ENCODE measurements at regions not wholly inside any gene's neighbourhood (a gene's known extent, or its start where the extent isn't known, plus 50 kb on each side); places are given as distances from the start of the nearest gene placed in this dataset.

DNA sequence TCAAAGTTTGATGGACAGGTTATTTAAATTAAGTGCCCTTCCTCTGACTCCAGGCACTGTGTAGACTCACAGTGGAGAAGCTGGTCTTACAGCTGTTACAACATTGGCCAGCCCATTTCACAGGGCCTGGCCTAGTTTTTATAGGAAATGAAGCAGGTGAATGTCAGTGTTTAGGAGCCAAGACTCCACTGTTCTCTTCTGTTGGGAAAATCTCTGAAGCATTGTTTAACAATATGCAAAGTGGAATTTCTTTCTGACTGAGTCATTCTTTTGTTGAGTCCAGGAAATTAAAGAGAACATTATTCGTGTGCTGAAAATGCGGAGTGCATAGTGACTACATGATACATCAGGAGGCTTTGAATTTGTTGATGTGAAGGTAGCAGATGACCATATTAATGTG lies 64.7 kb downstream of the ARRDC4 start:
- Mint-ChIP-seq H3K4me1 (no peaks in the 10 kb centered on the region), H3K4me3 (no peak overlapping the region), H3K27me3 (ENCODE audit: low read depth) (no peaks in the 10 kb centered on the region), H3K9me3 (peaks cover 9% of the 10 kb centered on the region), H3K36me3 (ENCODE audit: low read depth) (no peaks in the 10 kb centered on the region), H3K27ac (ENCODE audit: unreplicated experiment) (no peak overlapping the region)
- DNase-seq (ENCODE audit: low read depth, low spot score) = no peak
- no peak for TF ChIP-seq CTCF (conservative IDR thresholded peaks at IDR 0.05)

- H3K27ac Mint-ChIP-seq (ENCODE audit: unreplicated experiment) = no peak overlapping the region
- peaks cover 7% of the 10 kb centered on the region for H3K4me1 Mint-ChIP-seq
- TF ChIP-seq CTCF (conservative IDR thresholded peaks at IDR 0.05) = no peak
- H3K9me3 Mint-ChIP-seq = peaks cover 3% of the 10 kb centered on the region
- no peak for DNase-seq (ENCODE audit: low read depth, low spot score)
- no peak overlapping the region for H3K4me3 Mint-ChIP-seq
- H3K36me3 Mint-ChIP-seq (ENCODE audit: low read depth) = no peaks in the 10 kb centered on the region
- no peaks in the 10 kb centered on the region for H3K27me3 Mint-ChIP-seq (ENCODE audit: low read depth)
Measured at GRCh38 chr15:98034731-98035130, 74.2 kb downstream of the ARRDC4 start.

- TF ChIP-seq CTCF (conservative IDR thresholded peaks at IDR 0.05) = no peak
- Mint-ChIP-seq H3K36me3 (ENCODE audit: low read depth) (no peaks in the 10 kb centered on the region), H3K9me3 (peaks cover 3% of the 10 kb centered on the region), H3K27ac (ENCODE audit: unreplicated experiment) (no peak overlapping the region), H3K4me1 (peaks cover 7% of the 10 kb centered on the region), H3K27me3 (ENCODE audit: low read depth) (no peaks in the 10 kb centered on the region), H3K4me3 (no peak overlapping the region)
- DNase-seq (ENCODE audit: low read depth, low spot score) = no peak
Measured at GRCh38 chr15:98035134-98035533, 74.6 kb downstream of the ARRDC4 start.

DNA sequence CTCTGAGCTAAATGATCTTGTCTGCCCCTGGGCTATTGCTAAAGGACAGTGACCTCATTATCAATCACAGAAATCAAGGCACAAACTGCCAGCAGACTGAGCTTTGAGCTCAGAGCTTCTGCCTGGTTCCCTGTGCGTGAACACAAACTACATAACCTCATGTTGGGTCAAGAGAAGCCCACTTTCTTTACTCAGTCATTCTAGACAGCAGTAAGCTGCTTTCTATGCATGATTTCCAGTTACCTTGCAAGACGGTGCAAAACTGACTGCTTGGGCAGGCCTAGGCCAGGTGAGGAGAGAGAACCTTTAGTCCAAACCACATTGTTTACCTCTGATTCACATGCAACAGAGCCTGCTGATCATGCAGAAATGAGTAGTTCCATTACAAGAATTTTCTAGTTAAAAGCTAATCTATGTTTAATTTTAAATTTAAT lies 75.1 kb downstream of the ARRDC4 start:
- H3K4me1 Mint-ChIP-seq = peaks cover 7% of the 10 kb centered on the region
- H3K27ac Mint-ChIP-seq (ENCODE audit: unreplicated experiment) = no peak overlapping the region
- no peaks in the 10 kb centered on the region for H3K36me3 Mint-ChIP-seq (ENCODE audit: low read depth)
- DNase-seq (ENCODE audit: low read depth, low spot score) = no peak
- no peaks in the 10 kb centered on the region for H3K27me3 Mint-ChIP-seq (ENCODE audit: low read depth)
- TF ChIP-seq CTCF (conservative IDR thresholded peaks at IDR 0.05) = no peak
- H3K9me3 Mint-ChIP-seq = peaks cover 3% of the 10 kb centered on the region
- no peak overlapping the region for H3K4me3 Mint-ChIP-seq

- no peaks in the 10 kb centered on the region for H3K27me3 Mint-ChIP-seq (ENCODE audit: low read depth)
- no peak for DNase-seq (ENCODE audit: low read depth, low spot score)
- H3K4me1 Mint-ChIP-seq = peaks cover 12% of the 10 kb centered on the region
- no peak for TF ChIP-seq CTCF (conservative IDR thresholded peaks at IDR 0.05)
- no peaks in the 10 kb centered on the region for H3K36me3 Mint-ChIP-seq (ENCODE audit: low read depth)
- H3K9me3 Mint-ChIP-seq = peaks cover 3% of the 10 kb centered on the region
- no peak overlapping the region for H3K27ac Mint-ChIP-seq (ENCODE audit: unreplicated experiment)
- H3K4me3 Mint-ChIP-seq = no peak overlapping the region
Measured at GRCh38 chr15:98039596-98039995, 79.1 kb downstream of the ARRDC4 start.

DNA sequence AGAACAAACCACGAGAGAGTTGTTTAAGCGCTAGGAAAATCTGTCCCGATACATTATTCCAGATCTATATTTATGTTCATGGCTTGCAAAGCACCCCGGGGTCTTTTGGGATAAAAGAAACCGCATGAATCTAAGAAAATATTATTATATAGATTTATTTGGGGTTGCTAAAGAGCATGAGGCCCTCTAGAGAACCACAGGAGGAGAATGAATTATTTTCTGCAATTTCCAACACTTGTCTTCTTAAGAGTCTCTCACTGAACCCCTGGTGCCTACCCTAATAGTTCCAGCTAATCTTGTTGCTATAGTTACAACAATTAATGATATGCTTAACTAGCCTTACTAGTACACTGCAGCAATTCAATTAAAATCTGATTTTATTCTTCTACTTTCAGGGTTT lies 79.6 kb downstream of the ARRDC4 start:
- Mint-ChIP-seq H3K4me1 (peaks cover 12% of the 10 kb centered on the region), H3K9me3 (peaks cover 3% of the 10 kb centered on the region), H3K27ac (ENCODE audit: unreplicated experiment) (no peak overlapping the region), H3K27me3 (ENCODE audit: low read depth) (no peaks in the 10 kb centered on the region), H3K36me3 (ENCODE audit: low read depth) (no peaks in the 10 kb centered on the region), H3K4me3 (no peak overlapping the region)
- no peak for DNase-seq (ENCODE audit: low read depth, low spot score)
- no peak for TF ChIP-seq CTCF (conservative IDR thresholded peaks at IDR 0.05)
